Activated CD8-positive, alpha-beta memory T cell treated with anti-CD3 and anti-CD28 coated beads, Interleukin-2, amount 50 U/mL, for 4 hours (primary cell): ENCODE measurements at regions not wholly inside any gene's neighbourhood (a gene's known extent, or its start where the extent isn't known, plus 50 kb on each side); places are given as distances from the start of the nearest gene placed in this dataset.

Experiments used
- DNase-seq: peaks from one replicate; pipeline ENCODE4 v3.0.0-alpha.2; 2020

- no peak for DNase-seq
Measured at GRCh38 chr6:150713487-150713886, 113.8 kb downstream of the PLEKHG1 start.

GRCh38 chr6:150713931-150714330 lies 114.2 kb downstream of the PLEKHG1 start:
- no peak for DNase-seq

GRCh38 chr6:150715133-150715532 lies 115.4 kb downstream of the PLEKHG1 start:
- no peak for DNase-seq

- no peak for DNase-seq
Measured at GRCh38 chr6:150717419-150717818, 117.7 kb downstream of the PLEKHG1 start.

GRCh38 chr6:150719099-150719766 lies 119.5 kb downstream of the PLEKHG1 start:
- DNase-seq: no peak

GRCh38 chr6:150719831-150720230 lies 120.1 kb downstream of the PLEKHG1 start:
- DNase-seq: no peak

- no peak for DNase-seq
Measured at GRCh38 chr6:150720774-150721233, 121.1 kb downstream of the PLEKHG1 start.

GRCh38 chr6:150721418-150722266 lies 122.0 kb downstream of the PLEKHG1 start:
- DNase-seq: no peak

GRCh38 chr6:150722614-150723344 lies 123.1 kb downstream of the PLEKHG1 start:
- no peak for DNase-seq

GRCh38 chr6:150723345-150723658 lies 123.6 kb downstream of the PLEKHG1 start:
- DNase-seq: no peak

GRCh38 chr6:150723857-150724256 lies 124.2 kb downstream of the PLEKHG1 start:
- no peak for DNase-seq

- no peak for DNase-seq
Measured at GRCh38 chr6:150725795-150726194, 126.1 kb downstream of the PLEKHG1 start.

- no peak for DNase-seq
Measured at GRCh38 chr6:150729188-150729748, 129.6 kb downstream of the PLEKHG1 start.

GRCh38 chr6:150730801-150731457 lies 131.2 kb downstream of the PLEKHG1 start:
- no peak for DNase-seq

- DNase-seq: no peak
Measured at GRCh38 chr6:150732765-150733539, 132.6 kb upstream of the MTHFD1L start.

GRCh38 chr6:150733726-150734125 lies 131.8 kb upstream of the MTHFD1L start:
- DNase-seq: no peak

- DNase-seq: no peak
Measured at GRCh38 chr6:150734235-150734634, 131.3 kb upstream of the MTHFD1L start.

GRCh38 chr6:150735341-150735851 lies 130.1 kb upstream of the MTHFD1L start:
- DNase-seq: no peak

GRCh38 chr6:150738092-150738629 lies 127.3 kb upstream of the MTHFD1L start:
- DNase-seq: no peak

- no peak for DNase-seq
Measured at GRCh38 chr6:150739711-150740349, 125.7 kb upstream of the MTHFD1L start.

GRCh38 chr6:150740453-150740852 lies 125.0 kb upstream of the MTHFD1L start:
- no peak for DNase-seq
